ENCODE measurements at regions not wholly inside any gene's neighbourhood (a gene's known extent, or its start where the extent isn't known, plus 50 kb on each side); places are given as distances from the start of the nearest gene placed in this dataset.
"Not testable (repeated sequence)": the region's sequence is repeated elsewhere in the genome, so short reads cannot be mapped to it uniquely, and the experiment has no call there.

GRCh38 chr10:124243702-124244121 is 150.3 kb upstream of the CHST15 start:
- intact Hi-C loops (cut with DNase I) = no loop called here
- H3K4me1 ChIP-seq = no peaks in the 10 kb centered on the region
- TF ChIP-seq POLR2A (IDR thresholded peaks at IDR 0.05; ENCODE audit: low read depth) (no peak), EP300 (IDR thresholded peaks at IDR 0.05) (no peak), CTCF (IDR thresholded peaks at IDR 0.05) (no peak), POLR2AphosphoS5 (IDR thresholded peaks at IDR 0.05) (no peak)
- DNase-seq (ENCODE audit: extremely low spot score) = no peak
- H3K27ac ChIP-seq (replicated peaks in 1 of 4) = no peak overlapping the region
- no peaks in the 10 kb centered on the region for H3K36me3 ChIP-seq
- H3K9me3 ChIP-seq = no peaks in the 10 kb centered on the region
- H3K27me3 ChIP-seq = no peaks in the 10 kb centered on the region
- 93% methylated on average over 12 of the region's 12 CpGs for WGBS
- H3K4me3 ChIP-seq = no peak overlapping the region

GRCh38 chr10:124242791-124243190 is 149.4 kb upstream of the CHST15 start:
- Histone ChIP-seq H3K4me3 (no peak overlapping the region), H3K36me3 (no peaks in the 10 kb centered on the region), H3K27ac (replicated peaks in 1 of 4) (no peak overlapping the region), H3K27me3 (no peaks in the 10 kb centered on the region), H3K9me3 (no peaks in the 10 kb centered on the region), H3K4me1 (no peaks in the 10 kb centered on the region)
- WGBS = 95% methylated on average over 7 of the region's 8 CpGs
- intact Hi-C loops (cut with DNase I) = no loop called here
- no peak for DNase-seq (ENCODE audit: extremely low spot score)
- TF ChIP-seq EP300 (IDR thresholded peaks at IDR 0.05) (no peak), POLR2A (IDR thresholded peaks at IDR 0.05; ENCODE audit: low read depth) (no peak), CTCF (IDR thresholded peaks at IDR 0.05) (no peak), POLR2AphosphoS5 (IDR thresholded peaks at IDR 0.05) (no peak)

- Histone ChIP-seq H3K27me3 (no peaks in the 10 kb centered on the region), H3K4me1 (no peaks in the 10 kb centered on the region), H3K27ac (replicated peaks in 1 of 4) (no peak overlapping the region), H3K36me3 (no peaks in the 10 kb centered on the region), H3K9me3 (no peaks in the 10 kb centered on the region), H3K4me3 (no peak overlapping the region)
- intact Hi-C loops (cut with DNase I) = no loop called here
- WGBS = 93% methylated on average over 2 of the region's 7 CpGs
- no peak for DNase-seq (ENCODE audit: extremely low spot score)
- TF ChIP-seq CTCF (IDR thresholded peaks at IDR 0.05) = no peak
- TF ChIP-seq EP300 (IDR thresholded peaks at IDR 0.05) = no peak
- no peak for TF ChIP-seq POLR2AphosphoS5 (IDR thresholded peaks at IDR 0.05)
- TF ChIP-seq POLR2A (IDR thresholded peaks at IDR 0.05; ENCODE audit: low read depth) = no peak
Observed at GRCh38 chr10:124242365-124242764, 149.0 kb upstream of the CHST15 start.

- H3K4me1 ChIP-seq; H3K27ac ChIP-seq (replicated peaks in 1 of 4); H3K36me3 ChIP-seq; H3K9me3 ChIP-seq; DNase-seq (ENCODE audit: extremely low spot score); H3K27me3 ChIP-seq; intact Hi-C loops (cut with DNase I); H3K4me3 ChIP-seq: not testable (repeated sequence)
- 97% methylated on average over 5 of the region's 5 CpGs for WGBS
Observed at GRCh38 chr10:124241510-124241909, 148.1 kb upstream of the CHST15 start.

GRCh38 chr10:124240839-124241291 is 147.5 kb upstream of the CHST15 start:
- Histone ChIP-seq H3K27me3 (no peaks in the 10 kb centered on the region), H3K27ac (replicated peaks in 1 of 4) (no peak overlapping the region), H3K4me1 (peaks cover 0 to 4% (median 0%) of the 10 kb centered on the region in 4 donors), H3K9me3 (no peaks in the 10 kb centered on the region), H3K4me3 (no peak overlapping the region), H3K36me3 (no peaks in the 10 kb centered on the region)
- TF ChIP-seq POLR2A (IDR thresholded peaks at IDR 0.05; ENCODE audit: low read depth) (no peak), POLR2AphosphoS5 (IDR thresholded peaks at IDR 0.05) (no peak), EP300 (IDR thresholded peaks at IDR 0.05) (no peak), CTCF (IDR thresholded peaks at IDR 0.05) (no peak)
- WGBS = 70% methylated on average over 17 of the region's 17 CpGs
- intact Hi-C loops (cut with DNase I) = no loop called here
- DNase-seq (ENCODE audit: extremely low spot score) = no peak

Measured in esophagus muscularis mucosa (tissue), 4 donors.